ENCODE measurements at regions not wholly inside any gene's neighbourhood (a gene's known extent, or its start where the extent isn't known, plus 50 kb on each side); places are given as distances from the start of the nearest gene placed in this dataset.
"Not testable (repeated sequence)": the region's sequence is repeated elsewhere in the genome, so short reads cannot be mapped to it uniquely, and the experiment has no call there.

- no peak for DNase-seq (ENCODE audit: low read depth)
Measured at GRCh38 chr12:90504806-90505205, 450.2 kb downstream of the CCER1 start.

- no peak for DNase-seq (ENCODE audit: low read depth)
Measured at GRCh38 chr12:90502070-90502469, 452.9 kb downstream of the CCER1 start.

- no peak for DNase-seq (ENCODE audit: low read depth)
Measured at GRCh38 chr12:90501412-90501811, 453.6 kb downstream of the CCER1 start.

- DNase-seq (ENCODE audit: low read depth) = no peak
Measured at GRCh38 chr12:90499795-90500194, 455.2 kb downstream of the CCER1 start.

- no peak for DNase-seq (ENCODE audit: low read depth)
Measured at GRCh38 chr12:90497923-90498545, 456.9 kb downstream of the CCER1 start.

GRCh38 chr12:90490355-90490754 lies 464.6 kb downstream of the CCER1 start:
- DNase-seq (ENCODE audit: low read depth) = no peak

- no peak for DNase-seq (ENCODE audit: low read depth)
Measured at GRCh38 chr12:90489141-90489540, 465.8 kb downstream of the CCER1 start.

GRCh38 chr12:90485560-90485959 lies 469.4 kb downstream of the CCER1 start:
- no peak for DNase-seq (ENCODE audit: low read depth)

- DNase-seq (ENCODE audit: low read depth) = no peak
Measured at GRCh38 chr12:90484094-90484493, 470.9 kb downstream of the CCER1 start.

- no peak for DNase-seq (ENCODE audit: low read depth)
Measured at GRCh38 chr12:90481748-90482147, 473.2 kb downstream of the CCER1 start.

- no peak for DNase-seq (ENCODE audit: low read depth)
Measured at GRCh38 chr12:90479237-90479636, 475.7 kb downstream of the CCER1 start.

GRCh38 chr12:90473831-90474230 lies 481.1 kb downstream of the CCER1 start:
- DNase-seq (ENCODE audit: low read depth) = no peak

GRCh38 chr12:90460681-90461080 lies 494.3 kb downstream of the CCER1 start:
- DNase-seq (ENCODE audit: low read depth) = peak; percentile 3

- DNase-seq (ENCODE audit: low read depth) = no peak
Measured at GRCh38 chr12:90456248-90456647, 498.7 kb downstream of the CCER1 start.

- DNase-seq (ENCODE audit: low read depth) = no peak
Measured at GRCh38 chr12:90455756-90456155, 499.2 kb downstream of the CCER1 start.

GRCh38 chr12:90449611-90450010 lies 505.4 kb downstream of the CCER1 start:
- peak; percentile 2 for DNase-seq (ENCODE audit: low read depth)

GRCh38 chr12:90443466-90443865 lies 511.5 kb downstream of the CCER1 start:
- not testable (repeated sequence) for DNase-seq (ENCODE audit: low read depth)

GRCh38 chr12:90441431-90441830 lies 513.5 kb downstream of the CCER1 start:
- DNase-seq (ENCODE audit: low read depth) = no peak

- DNase-seq (ENCODE audit: low read depth) = no peak
Measured at GRCh38 chr12:90428881-90429280, 526.1 kb downstream of the CCER1 start.

GRCh38 chr12:90428465-90428864 lies 526.5 kb downstream of the CCER1 start:
- no peak for DNase-seq (ENCODE audit: low read depth)

GRCh38 chr12:90423965-90424364 lies 531.0 kb downstream of the CCER1 start:
- DNase-seq (ENCODE audit: low read depth) = no peak

GRCh38 chr12:90410962-90411361 lies 544.0 kb downstream of the CCER1 start:
- no peak for DNase-seq (ENCODE audit: low read depth)

- DNase-seq (ENCODE audit: low read depth) = no peak
Measured at GRCh38 chr12:90407841-90408240, 547.1 kb downstream of the CCER1 start.

- DNase-seq (ENCODE audit: low read depth) = no peak
Measured at GRCh38 chr12:90404071-90404470, 550.9 kb downstream of the CCER1 start.

- no peak for DNase-seq (ENCODE audit: low read depth)
Measured at GRCh38 chr12:90401185-90401584, 553.8 kb downstream of the CCER1 start.
